ENCODE measurements at regions not wholly inside any gene's neighbourhood (a gene's known extent, or its start where the extent isn't known, plus 50 kb on each side); places are given as distances from the start of the nearest gene placed in this dataset.
"Not testable (repeated sequence)": the region's sequence is repeated elsewhere in the genome, so short reads cannot be mapped to it uniquely, and the experiment has no call there.

DNA sequence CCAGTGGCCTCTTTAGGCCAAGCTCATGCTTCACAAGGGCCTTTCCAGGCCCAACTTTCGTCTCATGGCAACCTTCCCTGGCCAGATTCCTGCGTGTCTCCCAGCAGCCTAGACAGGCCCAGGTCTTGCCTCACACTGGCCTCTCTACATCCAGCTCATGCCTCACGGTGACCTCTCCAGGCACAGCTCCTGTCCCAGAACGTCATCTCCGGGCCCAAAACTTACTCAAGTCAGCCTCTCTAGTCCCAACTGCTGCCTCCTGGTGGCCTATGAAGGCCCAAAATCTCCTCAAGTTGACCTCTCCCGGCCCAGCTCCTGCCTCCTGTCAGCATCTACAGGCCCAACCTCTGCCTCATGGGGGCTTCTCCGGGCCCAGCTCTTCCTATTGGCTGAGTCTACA lies 54.3 kb upstream of the METTL14 start:
- TF ChIP-seq, protein P1, sequence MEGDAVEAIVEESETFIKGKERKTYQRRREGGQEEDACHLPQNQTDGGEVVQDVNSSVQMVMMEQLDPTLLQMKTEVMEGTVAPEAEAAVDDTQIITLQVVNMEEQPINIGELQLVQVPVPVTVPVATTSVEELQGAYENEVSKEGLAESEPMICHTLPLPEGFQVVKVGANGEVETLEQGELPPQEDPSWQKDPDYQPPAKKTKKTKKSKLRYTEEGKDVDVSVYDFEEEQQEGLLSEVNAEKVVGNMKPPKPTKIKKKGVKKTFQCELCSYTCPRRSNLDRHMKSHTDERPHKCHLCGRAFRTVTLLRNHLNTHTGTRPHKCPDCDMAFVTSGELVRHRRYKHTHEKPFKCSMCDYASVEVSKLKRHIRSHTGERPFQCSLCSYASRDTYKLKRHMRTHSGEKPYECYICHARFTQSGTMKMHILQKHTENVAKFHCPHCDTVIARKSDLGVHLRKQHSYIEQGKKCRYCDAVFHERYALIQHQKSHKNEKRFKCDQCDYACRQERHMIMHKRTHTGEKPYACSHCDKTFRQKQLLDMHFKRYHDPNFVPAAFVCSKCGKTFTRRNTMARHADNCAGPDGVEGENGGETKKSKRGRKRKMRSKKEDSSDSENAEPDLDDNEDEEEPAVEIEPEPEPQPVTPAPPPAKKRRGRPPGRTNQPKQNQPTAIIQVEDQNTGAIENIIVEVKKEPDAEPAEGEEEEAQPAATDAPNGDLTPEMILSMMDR (conservative IDR thresholded peaks at IDR 0.05) = not testable (repeated sequence)
- not testable (repeated sequence) for TF ChIP-seq EZH2 (IDR thresholded peaks at IDR 0.05; ENCODE audit: low read depth)

Data from PC-9 (cell line).